Hepatocyte (in vitro differentiated cells): ENCODE measurements at regions not wholly inside any gene's neighbourhood (a gene's known extent, or its start where the extent isn't known, plus 50 kb on each side); places are given as distances from the start of the nearest gene placed in this dataset.

Experiments
- EZH2phosphoT487 ChIP-seq: fragments of 200-600 bp; sonication (generic); IDR thresholded peaks from one replicate; pipeline ENCODE4 v1.6.1; 2018; ENCODE audit warnings: antibody characterized with exemption, mild to moderate bottlenecking, low read depth, moderate library complexity; ENCODE audit not compliant: unreplicated experiment, severe bottlenecking
- TF ChIP-seq, protein P1 (sequence below): fragments of 200-600 bp; sonication (generic); IDR thresholded peaks from 2 replicates; pipeline ENCODE4 v1.5.1; 2016; ENCODE audit warnings: antibody characterized with exemption, mild to moderate bottlenecking; ENCODE audit not compliant: poor library complexity

DNA sequence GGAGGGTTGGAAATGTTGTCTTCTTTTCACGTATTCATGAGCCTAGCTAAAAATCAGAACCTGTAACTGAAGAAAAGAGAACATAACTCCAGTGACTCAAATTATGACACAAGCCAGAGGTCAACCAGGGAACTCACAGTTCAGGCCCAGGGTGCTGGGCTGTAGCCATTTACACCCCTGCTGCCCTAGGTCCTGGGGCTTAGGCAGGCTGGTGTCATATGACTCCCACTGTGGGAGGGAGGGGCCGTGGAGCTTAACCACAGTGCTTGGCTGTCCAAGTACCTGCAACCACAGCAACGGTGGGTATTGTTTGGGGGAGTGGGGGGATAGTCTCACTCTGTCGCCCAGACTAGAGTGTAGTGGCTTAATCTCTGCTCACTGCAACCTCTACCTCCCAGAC lies 71.1 kb upstream of the AMZ2 start:
- TF ChIP-seq, protein P1, sequence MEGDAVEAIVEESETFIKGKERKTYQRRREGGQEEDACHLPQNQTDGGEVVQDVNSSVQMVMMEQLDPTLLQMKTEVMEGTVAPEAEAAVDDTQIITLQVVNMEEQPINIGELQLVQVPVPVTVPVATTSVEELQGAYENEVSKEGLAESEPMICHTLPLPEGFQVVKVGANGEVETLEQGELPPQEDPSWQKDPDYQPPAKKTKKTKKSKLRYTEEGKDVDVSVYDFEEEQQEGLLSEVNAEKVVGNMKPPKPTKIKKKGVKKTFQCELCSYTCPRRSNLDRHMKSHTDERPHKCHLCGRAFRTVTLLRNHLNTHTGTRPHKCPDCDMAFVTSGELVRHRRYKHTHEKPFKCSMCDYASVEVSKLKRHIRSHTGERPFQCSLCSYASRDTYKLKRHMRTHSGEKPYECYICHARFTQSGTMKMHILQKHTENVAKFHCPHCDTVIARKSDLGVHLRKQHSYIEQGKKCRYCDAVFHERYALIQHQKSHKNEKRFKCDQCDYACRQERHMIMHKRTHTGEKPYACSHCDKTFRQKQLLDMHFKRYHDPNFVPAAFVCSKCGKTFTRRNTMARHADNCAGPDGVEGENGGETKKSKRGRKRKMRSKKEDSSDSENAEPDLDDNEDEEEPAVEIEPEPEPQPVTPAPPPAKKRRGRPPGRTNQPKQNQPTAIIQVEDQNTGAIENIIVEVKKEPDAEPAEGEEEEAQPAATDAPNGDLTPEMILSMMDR, result no peak
- no peak for TF ChIP-seq EZH2phosphoT487
